NCI-H2029 (cell line): ENCODE measurements at regions not wholly inside any gene's neighbourhood (a gene's known extent, or its start where the extent isn't known, plus 50 kb on each side); places are given as distances from the start of the nearest gene placed in this dataset.
"Not testable (repeated sequence)": the region's sequence is repeated elsewhere in the genome, so short reads cannot be mapped to it uniquely, and the experiment has no call there.

Experiments used
- DNase-seq: peaks from one replicate; lab custom pipeline; 2025; lab: John Stamatoyannopoulos, UW

- DNase-seq, result no peak
Measured at GRCh38 chr2:188787658-188788240, 186.4 kb upstream of the COL3A1 start.

GRCh38 chr2:188788621-188789020 is 185.6 kb upstream of the COL3A1 start:
- no peak for DNase-seq

- DNase-seq, result no peak
Measured at GRCh38 chr2:188789951-188790350, 184.2 kb upstream of the COL3A1 start.

- not testable (repeated sequence) for DNase-seq
Measured at GRCh38 chr2:188794453-188794852, 179.7 kb upstream of the COL3A1 start.

- no peak for DNase-seq
Measured at GRCh38 chr2:188795762-188796161, 178.4 kb upstream of the COL3A1 start.

- DNase-seq, result no peak
Measured at GRCh38 chr2:188797371-188797770, 176.8 kb upstream of the COL3A1 start.

GRCh38 chr2:188798159-188798558 is 176.0 kb upstream of the COL3A1 start:
- DNase-seq, result no peak

- no peak for DNase-seq
Measured at GRCh38 chr2:188805219-188805618, 169.0 kb upstream of the COL3A1 start.

GRCh38 chr2:188808947-188809355 is 165.2 kb upstream of the COL3A1 start:
- DNase-seq, result no peak

- DNase-seq, result no peak
Measured at GRCh38 chr2:188810586-188810985, 163.6 kb upstream of the COL3A1 start.

GRCh38 chr2:188811522-188811921 is 162.7 kb upstream of the COL3A1 start:
- DNase-seq, result no peak

- no peak for DNase-seq
Measured at GRCh38 chr2:188813315-188813714, 160.9 kb upstream of the COL3A1 start.

GRCh38 chr2:188813857-188814256 is 160.3 kb upstream of the COL3A1 start:
- DNase-seq, result no peak

GRCh38 chr2:188819011-188819410 is 155.2 kb upstream of the COL3A1 start:
- no peak for DNase-seq

GRCh38 chr2:188819792-188820191 is 154.4 kb upstream of the COL3A1 start:
- no peak for DNase-seq

GRCh38 chr2:188820576-188820975 is 153.6 kb upstream of the COL3A1 start:
- DNase-seq, result no peak

GRCh38 chr2:188824125-188824524 is 150.0 kb upstream of the COL3A1 start:
- DNase-seq, result no peak

- no peak for DNase-seq
Measured at GRCh38 chr2:188833331-188833730, 140.8 kb upstream of the COL3A1 start.

GRCh38 chr2:188833799-188834198 is 140.4 kb upstream of the COL3A1 start:
- DNase-seq, result no peak

- no peak for DNase-seq
Measured at GRCh38 chr2:188835006-188835405, 139.2 kb upstream of the COL3A1 start.

- no peak for DNase-seq
Measured at GRCh38 chr2:188835821-188836220, 138.4 kb upstream of the COL3A1 start.

- DNase-seq, result no peak
Measured at GRCh38 chr2:188845692-188846091, 128.5 kb upstream of the COL3A1 start.

- no peak for DNase-seq
Measured at GRCh38 chr2:188848887-188849435, 125.2 kb upstream of the COL3A1 start.

GRCh38 chr2:188850786-188851185 is 123.4 kb upstream of the COL3A1 start:
- no peak for DNase-seq
